ENCODE measurements at regions not wholly inside any gene's neighbourhood (a gene's known extent, or its start where the extent isn't known, plus 50 kb on each side); places are given as distances from the start of the nearest gene placed in this dataset.

GRCh38 chr5:116731432-116731831 is 156.8 kb upstream of the SEMA6A start:
- Histone ChIP-seq H3K4me2 (no peak overlapping the region), H3K4me3 (no peak overlapping the region), H3K27ac (no peak overlapping the region), H3K4me1 (no peaks in the 10 kb centered on the region), H3K9me3 (no peaks in the 10 kb centered on the region)
- 8% methylated on average over 2 of the region's 2 CpGs for WGBS (ENCODE audit: missing lambda C conversion rate)
- FAIRE-seq: no peak
- TF ChIP-seq MYC (IDR thresholded peaks at IDR 0.05; ENCODE audit: borderline replicate concordance, low read length): no peak
- TF ChIP-seq PHF8 (IDR thresholded peaks at IDR 0.05; ENCODE audit: borderline replicate concordance, low read depth): no peak
- TF ChIP-seq ZNF302 (CRISPR knock-in tag; IDR thresholded peaks at IDR 0.05): no peak
- no peak for TF ChIP-seq EP300 (IDR thresholded peaks at IDR 0.05)
- TF ChIP-seq HES2 (IDR thresholded peaks at IDR 0.05): no peak
- no peak for TF ChIP-seq GATA3 (IDR thresholded peaks at IDR 0.05; ENCODE audit: borderline replicate concordance)
- TF ChIP-seq CBX2 (IDR thresholded peaks at IDR 0.05; ENCODE audit: borderline replicate concordance, low read depth): no peak
- no peak for TF ChIP-seq ZSCAN20 (CRISPR knock-in tag; IDR thresholded peaks at IDR 0.05)
- no peak for TF ChIP-seq MAX (IDR thresholded peaks at IDR 0.05)
- TF ChIP-seq MAZ (IDR thresholded peaks at IDR 0.05; ENCODE audit: borderline replicate concordance, low read depth, low read length): no peak
- no peak for TF ChIP-seq RARB (CRISPR knock-in tag; IDR thresholded peaks at IDR 0.05)
- POLR2A ChIA-PET: no interaction called here
- ATAC-seq: no peak
- no peak for DNase-seq (ENCODE audit: low read depth in 1 of 2, low spot score in 1 of 2)
- CTCF ChIA-PET: no interaction called here

GRCh38 chr5:116730706-116731105 is 156.1 kb upstream of the SEMA6A start:
- no peak for ATAC-seq
- POLR2A ChIA-PET: no interaction called here
- no peak for FAIRE-seq
- Histone ChIP-seq H3K27ac (no peak overlapping the region), H3K4me3 (no peak overlapping the region), H3K4me2 (no peak overlapping the region), H3K4me1 (no peaks in the 10 kb centered on the region), H3K9me3 (no peaks in the 10 kb centered on the region)
- TF ChIP-seq ZSCAN20 (CRISPR knock-in tag; IDR thresholded peaks at IDR 0.05) (no peak), CBX2 (IDR thresholded peaks at IDR 0.05; ENCODE audit: borderline replicate concordance, low read depth) (no peak), RFX5 (IDR thresholded peaks at IDR 0.05) (no peak), RARB (CRISPR knock-in tag; IDR thresholded peaks at IDR 0.05) (no peak), ZFP36 (IDR thresholded peaks at IDR 0.05; ENCODE audit: borderline replicate concordance, partially characterized antibody) (no peak), PHF8 (IDR thresholded peaks at IDR 0.05; ENCODE audit: borderline replicate concordance, low read depth) (no peak), KDM5A (IDR thresholded peaks at IDR 0.05) (no peak), EHMT2 (IDR thresholded peaks at IDR 0.05; ENCODE audit: low read depth) (no peak), MAFK (IDR thresholded peaks at IDR 0.05; ENCODE audit: partially characterized antibody) (no peak), JUN (IDR thresholded peaks at IDR 0.05) (no peak), PBX3 (IDR thresholded peaks at IDR 0.05) (no peak), CEBPB (IDR thresholded peaks at IDR 0.05) (no peak), HMGXB4 (CRISPR knock-in tag; IDR thresholded peaks at IDR 0.05; ENCODE audit: borderline replicate concordance) (no peak), TP53 (CRISPR knock-in tag; IDR thresholded peaks at IDR 0.05) (no peak), E2F6 (IDR thresholded peaks at IDR 0.05; ENCODE audit: borderline replicate concordance, low read depth) (no peak), RNF2 (IDR thresholded peaks at IDR 0.05; ENCODE audit: borderline replicate concordance, low read depth) (no peak), RAD21 (conservative IDR thresholded peaks at IDR 0.05 in 1 of 2, IDR thresholded peaks at IDR 0.05 in 1 of 2) (no peak)
- CTCF ChIA-PET: no interaction called here
- no peak for DNase-seq (ENCODE audit: low read depth in 1 of 2, low spot score in 1 of 2)
- WGBS (ENCODE audit: missing lambda C conversion rate): 12% methylated on average over 5 of the region's 5 CpGs
